Progenitor cell of endocrine pancreas (in vitro differentiated cells): ENCODE measurements at regions not wholly inside any gene's neighbourhood (a gene's known extent, or its start where the extent isn't known, plus 50 kb on each side); places are given as distances from the start of the nearest gene placed in this dataset.

Experiments used
- DNase-seq: peaks from one replicate; pipeline ENCODE4 v3.0.0; 2021; ENCODE audit warnings: low spot score; ENCODE audit not compliant: unreplicated experiment
- H3K27ac Mint-ChIP-seq: 2 replicates; pipeline ENCODE4 v1.8.0; 2021; ENCODE audit warnings: mild to moderate bottlenecking, moderate library complexity, mixed read lengths
- H3K27me3 Mint-ChIP-seq: 2 replicates; pipeline ENCODE4 v1.8.0; 2021; ENCODE audit warnings: mixed read lengths
- H3K36me3 Mint-ChIP-seq: 2 replicates; pipeline ENCODE4 v1.8.0; 2022; ENCODE audit warnings: mixed read lengths; ENCODE audit not compliant: insufficient read depth
- H3K4me1 Mint-ChIP-seq: 2 replicates; pipeline ENCODE4 v1.8.0; 2021; ENCODE audit warnings: low read depth, mixed read lengths
- H3K4me3 Mint-ChIP-seq: 2 replicates; pipeline ENCODE4 v1.8.0; 2021; ENCODE audit warnings: low read depth, mild to moderate bottlenecking, moderate library complexity, mixed read lengths
- H3K9me3 Mint-ChIP-seq: 2 replicates; pipeline ENCODE4 v1.8.0; 2021; ENCODE audit warnings: low read depth, mixed read lengths
- TF ChIP-seq, protein P1 (sequence below): fragments of 200-600 bp; sonication (generic); IDR thresholded peaks from one replicate; pipeline ENCODE4 v1.5.0; 2021; ENCODE audit warnings: antibody characterized with exemption, mild to moderate bottlenecking; ENCODE audit not compliant: unreplicated experiment

DNA sequence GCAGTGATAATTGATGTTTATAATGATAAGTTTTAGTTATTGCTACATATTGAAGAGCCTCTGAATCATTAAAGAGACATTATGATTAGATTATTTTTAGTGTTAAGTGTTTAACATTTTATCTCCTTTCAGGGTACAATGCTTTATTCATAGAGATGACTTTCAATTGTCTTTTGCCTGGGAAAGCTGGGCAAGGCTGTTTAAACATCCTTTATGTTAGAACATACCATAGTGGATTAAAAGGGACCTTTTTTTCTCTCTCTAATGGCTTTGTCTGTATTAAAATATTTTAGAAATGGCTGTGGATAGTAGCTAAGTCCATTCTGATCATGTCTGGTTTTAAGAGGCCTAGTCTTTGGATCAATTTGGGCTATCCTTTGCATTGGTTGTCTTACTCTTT lies 427.5 kb upstream of the MIS18BP1 start:
- Mint-ChIP-seq H3K4me3 (no peak overlapping the region), H3K27me3 (no peaks in the 10 kb centered on the region), H3K4me1 (no peaks in the 10 kb centered on the region), H3K36me3 (no peaks in the 10 kb centered on the region), H3K27ac (no peak overlapping the region), H3K9me3 (peaks cover 7% of the 10 kb centered on the region)
- TF ChIP-seq, protein P1, sequence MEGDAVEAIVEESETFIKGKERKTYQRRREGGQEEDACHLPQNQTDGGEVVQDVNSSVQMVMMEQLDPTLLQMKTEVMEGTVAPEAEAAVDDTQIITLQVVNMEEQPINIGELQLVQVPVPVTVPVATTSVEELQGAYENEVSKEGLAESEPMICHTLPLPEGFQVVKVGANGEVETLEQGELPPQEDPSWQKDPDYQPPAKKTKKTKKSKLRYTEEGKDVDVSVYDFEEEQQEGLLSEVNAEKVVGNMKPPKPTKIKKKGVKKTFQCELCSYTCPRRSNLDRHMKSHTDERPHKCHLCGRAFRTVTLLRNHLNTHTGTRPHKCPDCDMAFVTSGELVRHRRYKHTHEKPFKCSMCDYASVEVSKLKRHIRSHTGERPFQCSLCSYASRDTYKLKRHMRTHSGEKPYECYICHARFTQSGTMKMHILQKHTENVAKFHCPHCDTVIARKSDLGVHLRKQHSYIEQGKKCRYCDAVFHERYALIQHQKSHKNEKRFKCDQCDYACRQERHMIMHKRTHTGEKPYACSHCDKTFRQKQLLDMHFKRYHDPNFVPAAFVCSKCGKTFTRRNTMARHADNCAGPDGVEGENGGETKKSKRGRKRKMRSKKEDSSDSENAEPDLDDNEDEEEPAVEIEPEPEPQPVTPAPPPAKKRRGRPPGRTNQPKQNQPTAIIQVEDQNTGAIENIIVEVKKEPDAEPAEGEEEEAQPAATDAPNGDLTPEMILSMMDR = no peak
- no peak for DNase-seq

DNA sequence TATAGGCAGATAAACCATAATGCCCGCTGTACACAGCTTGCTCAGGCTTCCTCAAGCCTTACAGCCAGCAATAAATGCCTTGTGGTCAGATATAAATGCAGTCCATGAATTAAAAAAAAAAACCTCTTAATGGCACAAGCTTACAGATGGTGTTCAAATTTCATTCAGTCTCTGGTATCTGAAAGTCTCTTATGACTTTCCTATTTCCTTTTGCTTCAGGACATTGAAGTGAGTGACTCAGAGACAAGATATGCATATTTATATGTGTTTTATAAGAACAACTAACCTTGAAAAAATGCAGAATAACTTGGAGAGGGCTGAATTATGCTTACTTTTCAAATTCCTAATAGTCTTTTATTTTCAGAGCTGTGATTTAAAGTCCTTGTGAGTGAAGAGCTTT lies 426.9 kb upstream of the MIS18BP1 start:
- Mint-ChIP-seq H3K9me3 (peaks cover 7% of the 10 kb centered on the region), H3K4me3 (no peak overlapping the region), H3K27ac (no peak overlapping the region), H3K27me3 (no peaks in the 10 kb centered on the region), H3K36me3 (no peaks in the 10 kb centered on the region), H3K4me1 (no peaks in the 10 kb centered on the region)
- TF ChIP-seq, protein P1 = no peak
- DNase-seq = no peak

DNA sequence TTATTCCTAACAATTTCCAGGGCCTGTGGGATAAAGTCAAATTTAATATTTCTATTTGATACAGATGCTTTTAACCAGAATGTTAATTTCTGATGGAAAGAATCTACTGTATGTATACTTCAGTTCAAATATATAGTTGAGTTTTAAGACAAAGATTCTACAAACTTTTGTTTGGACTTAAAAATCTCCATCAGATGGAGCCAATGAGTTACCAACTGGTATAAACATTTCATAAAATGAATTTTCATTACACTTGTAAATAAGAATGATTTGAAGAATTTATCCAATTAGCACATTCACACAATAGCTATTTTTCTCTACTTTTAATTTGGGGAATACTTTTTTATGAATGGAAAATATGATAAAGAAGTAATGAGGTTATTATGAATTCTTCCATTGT lies 425.2 kb upstream of the MIS18BP1 start:
- no peaks in the 10 kb centered on the region for H3K4me1 Mint-ChIP-seq
- H3K4me3 Mint-ChIP-seq = no peak overlapping the region
- H3K36me3 Mint-ChIP-seq = no peaks in the 10 kb centered on the region
- TF ChIP-seq, protein P1 = no peak
- H3K9me3 Mint-ChIP-seq = no peaks in the 10 kb centered on the region
- H3K27ac Mint-ChIP-seq = no peak overlapping the region
- DNase-seq = no peak
- no peaks in the 10 kb centered on the region for H3K27me3 Mint-ChIP-seq

DNA sequence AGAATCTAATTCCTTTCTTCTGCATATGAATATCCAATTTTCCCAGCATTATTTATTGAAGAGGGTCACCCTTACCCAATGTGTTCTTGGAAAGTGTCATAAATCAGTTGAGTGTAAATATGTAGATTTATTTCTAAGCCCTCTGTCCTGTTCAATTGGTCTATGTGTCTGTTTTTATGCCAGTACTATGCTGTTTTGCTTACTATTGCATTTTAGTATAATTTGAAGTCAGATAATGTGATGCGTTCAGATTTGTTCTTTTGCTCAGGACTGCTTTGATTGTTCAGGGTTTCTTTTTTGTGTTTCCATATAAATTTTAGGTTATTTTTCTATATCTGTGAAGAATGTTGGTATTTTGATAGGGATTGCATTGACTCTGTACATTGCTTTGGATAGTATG lies 420.4 kb upstream of the MIS18BP1 start:
- Mint-ChIP-seq H3K4me3 (no peak overlapping the region), H3K36me3 (no peaks in the 10 kb centered on the region), H3K9me3 (no peaks in the 10 kb centered on the region), H3K27me3 (no peaks in the 10 kb centered on the region), H3K27ac (no peak overlapping the region), H3K4me1 (no peaks in the 10 kb centered on the region)
- TF ChIP-seq, protein P1 = no peak
- no peak for DNase-seq

DNA sequence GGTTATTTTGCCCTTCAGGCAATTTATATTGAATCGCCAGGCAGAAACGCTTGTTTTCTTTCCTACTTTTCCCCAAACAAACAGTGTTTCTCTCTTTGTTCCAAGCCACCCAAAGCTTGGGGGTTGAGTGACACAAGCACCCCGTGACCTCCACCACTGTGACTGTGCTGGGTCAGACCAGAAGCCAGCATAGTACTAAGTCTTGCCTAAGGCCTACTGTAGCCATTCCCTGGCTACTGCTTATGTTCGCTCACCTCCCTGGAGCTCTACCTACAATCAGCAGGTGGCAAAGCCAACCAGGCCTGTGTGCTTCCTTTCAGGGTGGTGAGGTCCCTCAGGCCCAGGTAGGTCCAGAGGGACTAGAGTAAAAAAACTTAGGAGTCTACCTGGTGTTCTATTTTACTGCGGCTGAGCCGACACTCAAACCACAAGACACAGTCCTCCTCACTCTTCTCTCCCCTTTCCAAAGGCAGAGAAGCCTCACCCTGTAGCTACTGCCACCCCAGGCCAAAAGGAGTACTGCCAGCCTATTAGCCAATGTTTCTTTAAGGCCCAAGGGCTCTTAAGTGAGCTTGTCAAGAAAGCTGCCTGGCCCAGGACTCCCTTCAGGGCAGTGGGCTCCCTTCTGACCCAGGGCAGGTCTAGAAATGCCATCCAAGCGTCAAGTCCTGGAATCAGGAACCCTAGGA lies 411.8 kb upstream of the MIS18BP1 start:
- TF ChIP-seq, protein P1 = peak; percentile 31
- peaks cover 22% of the 10 kb centered on the region for H3K9me3 Mint-ChIP-seq
- no peaks in the 10 kb centered on the region for H3K36me3 Mint-ChIP-seq
- no peaks in the 10 kb centered on the region for H3K4me1 Mint-ChIP-seq
- H3K27ac Mint-ChIP-seq = no peak overlapping the region
- no peak for DNase-seq
- H3K27me3 Mint-ChIP-seq = no peaks in the 10 kb centered on the region
- no peak overlapping the region for H3K4me3 Mint-ChIP-seq
